ENCODE measurements at regions not wholly inside any gene's neighbourhood (a gene's known extent, or its start where the extent isn't known, plus 50 kb on each side); places are given as distances from the start of the nearest gene placed in this dataset.
A peak's percentile ranks its signal among the peaks of the same experiment; 100 is the strongest.
"Not testable (repeated sequence)": the region's sequence is repeated elsewhere in the genome, so short reads cannot be mapped to it uniquely, and the experiment has no call there.

DNA sequence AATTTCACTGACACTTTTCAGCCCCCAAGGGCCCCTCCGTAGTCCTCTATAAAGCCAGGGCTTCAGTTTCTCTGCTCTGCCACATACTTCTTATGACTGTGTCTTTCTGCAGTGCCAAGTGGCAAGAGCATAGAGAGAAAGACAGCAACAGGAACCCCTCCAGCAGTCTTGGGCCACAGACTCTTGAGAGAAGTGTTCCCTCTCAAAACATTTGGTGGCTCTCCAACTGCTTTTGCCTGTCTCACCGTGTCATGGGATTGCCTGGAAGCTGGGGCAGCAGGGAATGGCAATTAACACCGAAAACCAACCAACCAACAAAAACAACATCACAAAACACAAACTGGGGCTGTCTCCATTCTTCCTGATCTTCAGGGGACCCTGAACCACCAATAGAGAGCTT lies 73.8 kb upstream of the ELN start:
- Histone ChIP-seq H3K4me3 (no peak overlapping the region), H3K36me3 (no peaks in the 10 kb centered on the region), H3K9me3 (no peaks in the 10 kb centered on the region), H3K27me3 (no peaks in the 10 kb centered on the region)
- no peak for DNase-seq

- no peaks in the 10 kb centered on the region for H3K9me3 ChIP-seq
- H3K36me3 ChIP-seq: no peaks in the 10 kb centered on the region
- H3K27me3 ChIP-seq: no peaks in the 10 kb centered on the region
- no peak overlapping the region for H3K4me3 ChIP-seq
- DNase-seq: no peak
Observed at GRCh38 chr7:73954861-73955260, 73.1 kb upstream of the ELN start.

DNA sequence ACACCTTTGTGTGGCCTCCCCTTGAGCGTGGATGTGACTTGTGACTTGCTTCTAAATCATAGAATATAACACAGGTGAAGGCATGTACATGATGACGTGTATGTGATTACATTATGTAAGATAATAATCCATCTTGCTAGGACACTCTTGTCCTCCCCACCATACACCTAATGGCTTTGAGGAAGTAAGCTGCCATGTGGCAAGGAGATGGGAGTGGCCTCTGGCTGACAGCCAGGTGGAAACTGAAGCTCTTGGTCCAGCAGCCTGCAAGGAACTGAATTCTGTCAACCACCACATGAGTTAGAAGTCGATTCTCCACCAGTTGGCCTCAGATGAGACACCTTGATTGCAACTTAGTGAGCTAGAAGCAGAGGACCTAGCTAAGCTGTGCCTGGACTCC lies 67.4 kb upstream of the ELN start:
- no peaks in the 10 kb centered on the region for H3K36me3 ChIP-seq
- no peaks in the 10 kb centered on the region for H3K27me3 ChIP-seq
- no peak overlapping the region for H3K4me3 ChIP-seq
- no peak for DNase-seq
- peaks cover 7% of the 10 kb centered on the region; the same call in 1 of the 2 replicates for H3K9me3 ChIP-seq

DNA sequence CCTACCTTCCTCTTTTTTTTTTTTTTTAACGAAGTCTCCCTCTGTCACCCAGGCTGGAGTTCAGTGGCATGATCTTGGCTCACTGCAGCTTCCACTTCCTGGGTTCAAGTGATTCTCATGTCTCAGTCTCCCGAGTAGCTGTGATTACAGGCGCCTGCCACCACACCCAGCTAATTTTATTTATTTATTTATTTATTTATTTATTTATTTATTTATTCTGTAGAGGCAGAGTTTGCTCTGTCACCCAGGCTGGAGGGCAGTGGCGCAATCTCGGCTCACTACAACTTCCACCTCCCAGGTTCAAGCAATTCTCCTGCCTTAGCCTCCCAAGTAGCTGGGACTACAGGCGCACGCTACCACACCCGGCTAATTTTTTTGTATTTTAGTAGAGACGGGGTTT lies 66.0 kb upstream of the ELN start:
- H3K9me3 ChIP-seq, H3K4me3 ChIP-seq, H3K27me3 ChIP-seq, H3K36me3 ChIP-seq, DNase-seq: not testable (repeated sequence)

DNA sequence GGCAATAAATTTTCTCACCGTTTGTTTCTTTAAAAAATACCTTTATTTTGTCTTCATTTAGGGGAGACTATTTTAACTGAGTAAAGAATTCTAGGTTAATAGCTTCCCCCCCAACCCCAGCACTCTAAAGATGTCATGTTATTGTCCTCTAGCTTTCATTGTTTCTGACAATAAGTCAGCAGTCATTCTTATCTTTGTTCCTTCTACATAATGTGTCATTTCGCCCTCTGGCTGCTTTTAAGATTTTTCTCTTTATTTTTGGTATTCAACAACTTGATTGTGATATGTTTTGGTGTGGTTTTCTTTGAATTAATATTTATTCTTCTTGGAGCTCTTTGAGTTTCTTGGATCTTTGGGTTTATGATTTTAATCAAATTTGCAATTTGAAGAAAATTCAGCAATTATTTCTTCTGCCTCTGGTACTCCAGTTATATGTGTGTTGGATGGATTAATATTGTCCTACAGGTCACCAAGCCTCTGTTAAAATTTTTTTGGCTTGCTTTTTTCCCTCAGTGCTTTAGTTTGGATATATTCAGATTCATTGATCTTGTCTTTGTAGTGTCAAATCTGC lies 64.6 kb upstream of the ELN start:
- H3K36me3 ChIP-seq: no peaks in the 10 kb centered on the region
- H3K9me3 ChIP-seq: peaks cover 7% of the 10 kb centered on the region; the same call in 1 of the 2 replicates
- DNase-seq: no peak
- H3K4me3 ChIP-seq: no peak overlapping the region
- H3K27me3 ChIP-seq: no peaks in the 10 kb centered on the region

DNA sequence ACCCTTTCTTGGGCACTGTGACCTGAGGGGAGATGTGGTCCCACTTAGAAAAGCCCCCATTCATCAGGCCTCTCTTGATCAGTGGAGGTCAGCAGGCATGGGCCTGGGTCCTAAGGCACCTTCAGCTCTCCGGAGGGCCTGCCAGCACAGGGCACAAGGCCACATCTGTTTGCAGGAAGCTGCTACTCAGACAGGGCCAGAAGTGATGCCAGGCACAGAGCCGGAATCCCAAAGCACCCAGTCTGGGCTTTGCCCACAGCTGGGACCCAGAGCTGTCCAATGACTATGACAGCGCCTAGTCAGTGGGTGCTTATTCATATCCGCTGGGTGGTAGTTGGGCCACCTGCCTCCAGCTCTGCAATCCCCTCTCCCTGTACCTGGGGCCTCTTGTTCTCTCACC lies 63.2 kb upstream of the ELN start:
- no peaks in the 10 kb centered on the region for H3K27me3 ChIP-seq
- no peak overlapping the region for H3K4me3 ChIP-seq
- DNase-seq: no peak
- no peaks in the 10 kb centered on the region for H3K36me3 ChIP-seq
- H3K9me3 ChIP-seq: peaks cover 7% of the 10 kb centered on the region; the same call in 1 of the 2 replicates

- Histone ChIP-seq H3K4me3 (no peak overlapping the region), H3K9me3 (peaks cover 7% of the 10 kb centered on the region; the same call in 1 of the 2 replicates), H3K27me3 (no peaks in the 10 kb centered on the region), H3K36me3 (no peaks in the 10 kb centered on the region)
- no peak for DNase-seq
Observed at GRCh38 chr7:73966062-73966940, 61.7 kb upstream of the ELN start.

GRCh38 chr7:73966941-73967831 lies 60.8 kb upstream of the ELN start:
- Histone ChIP-seq H3K4me3 (no peak overlapping the region), H3K9me3 (peaks cover 7% of the 10 kb centered on the region; the same call in 1 of the 2 replicates), H3K27me3 (no peaks in the 10 kb centered on the region), H3K36me3 (no peaks in the 10 kb centered on the region)
- no peak for DNase-seq

DNA sequence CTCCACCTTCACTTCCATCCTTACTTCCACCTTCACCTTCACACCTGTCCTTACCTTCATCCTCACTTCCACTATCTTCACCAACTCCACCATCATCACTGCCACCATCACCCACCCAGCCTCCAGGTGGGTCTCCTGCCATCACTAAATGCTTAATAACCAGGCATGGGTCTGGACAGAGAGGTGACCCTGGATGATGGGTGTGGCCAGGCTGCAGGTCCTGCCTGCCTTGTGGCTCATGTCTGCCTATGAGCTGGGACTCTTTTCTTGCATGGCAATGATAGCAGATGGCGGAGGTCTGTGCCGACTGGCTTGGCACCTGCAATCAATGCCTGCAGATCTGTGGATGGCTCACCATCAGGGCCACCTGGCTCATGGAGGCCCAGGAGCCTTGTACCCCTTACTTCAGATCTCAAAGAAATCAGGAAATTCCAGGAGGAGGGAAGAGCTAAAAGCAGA lies 60.1 kb upstream of the ELN start:
- DNase-seq: no peak
- Histone ChIP-seq H3K9me3 (peaks cover 6% of the 10 kb centered on the region; the same call in 1 of the 2 replicates), H3K27me3 (no peaks in the 10 kb centered on the region), H3K4me3 (no peak overlapping the region), H3K36me3 (no peaks in the 10 kb centered on the region)

- H3K4me3 ChIP-seq: no peak overlapping the region
- no peaks in the 10 kb centered on the region for H3K36me3 ChIP-seq
- H3K9me3 ChIP-seq: peaks cover 4% of the 10 kb centered on the region; the same call in 1 of the 2 replicates
- DNase-seq: no peak
- H3K27me3 ChIP-seq: no peaks in the 10 kb centered on the region
Observed at GRCh38 chr7:73968487-73968886, 59.5 kb upstream of the ELN start.

DNA sequence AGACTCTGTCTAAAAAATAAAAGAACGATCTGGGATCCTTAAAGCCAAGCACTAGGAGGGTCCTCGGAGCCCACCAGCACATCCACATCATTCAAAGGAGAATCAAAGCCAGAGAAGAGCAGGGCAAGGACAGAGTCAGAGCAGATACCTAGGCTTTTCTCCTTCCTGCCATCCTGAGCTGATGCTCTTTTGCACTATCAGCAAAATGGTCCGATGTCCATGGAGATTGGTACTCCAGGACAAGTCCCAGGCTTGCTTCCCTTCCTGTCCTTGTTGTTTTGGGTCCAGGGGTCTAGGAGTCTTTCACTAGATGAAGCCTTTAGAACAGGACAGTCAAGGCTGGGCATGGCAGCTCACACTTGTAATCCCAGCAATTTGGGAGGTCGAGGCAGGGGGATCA lies 58.0 kb upstream of the ELN start:
- no peak for DNase-seq
- Histone ChIP-seq H3K27me3 (no peaks in the 10 kb centered on the region), H3K4me3 (no peak overlapping the region), H3K9me3 (no peaks in the 10 kb centered on the region), H3K36me3 (no peaks in the 10 kb centered on the region)

GRCh38 chr7:73970801-73971229 lies 57.2 kb upstream of the ELN start:
- H3K9me3 ChIP-seq: no peaks in the 10 kb centered on the region
- no peaks in the 10 kb centered on the region for H3K36me3 ChIP-seq
- H3K4me3 ChIP-seq: no peak overlapping the region
- DNase-seq: peak; percentile 76
- no peaks in the 10 kb centered on the region for H3K27me3 ChIP-seq

- Histone ChIP-seq H3K9me3 (no peaks in the 10 kb centered on the region), H3K4me3 (no peak overlapping the region), H3K27me3 (no peaks in the 10 kb centered on the region), H3K36me3 (no peaks in the 10 kb centered on the region)
- DNase-seq: no peak
Observed at GRCh38 chr7:73971322-73971703, 56.7 kb upstream of the ELN start.

DNA sequence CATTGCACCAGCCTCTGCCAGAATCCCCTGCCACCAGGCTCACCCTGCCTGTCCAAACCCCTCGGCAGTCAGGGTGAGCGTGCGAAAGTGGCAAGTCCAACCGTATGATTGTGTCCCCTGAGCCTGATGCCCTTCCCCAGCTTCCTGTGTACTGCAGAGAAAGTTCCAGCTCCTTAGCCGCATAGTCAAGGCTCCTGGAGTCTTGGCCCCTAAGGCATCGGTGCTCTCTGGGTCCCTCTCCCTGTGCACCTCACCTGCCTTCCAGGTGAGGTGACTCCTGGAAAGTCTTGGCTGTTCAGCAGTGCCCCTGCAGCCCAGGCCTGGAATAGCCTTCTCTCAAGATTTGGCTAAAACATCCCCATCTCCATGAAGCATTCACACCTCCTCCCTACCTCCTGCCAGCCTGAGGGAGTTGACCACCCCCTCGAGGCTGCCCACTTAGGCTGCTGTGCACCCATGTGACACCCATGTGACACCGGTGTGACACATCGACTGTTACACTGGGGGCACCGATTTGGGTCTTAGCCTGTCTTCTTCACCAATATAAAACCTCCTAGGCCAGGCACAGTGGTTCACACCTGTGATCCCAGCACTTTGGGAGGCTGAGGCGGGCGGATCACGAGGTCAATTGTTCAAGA lies 56.1 kb upstream of the ELN start:
- Histone ChIP-seq H3K4me3 (no peak overlapping the region), H3K36me3 (no peaks in the 10 kb centered on the region), H3K27me3 (no peaks in the 10 kb centered on the region), H3K9me3 (no peaks in the 10 kb centered on the region)
- DNase-seq: no peak

GRCh38 chr7:73972614-73973013 lies 55.4 kb upstream of the ELN start:
- Histone ChIP-seq H3K36me3 (no peaks in the 10 kb centered on the region), H3K4me3 (no peak overlapping the region), H3K9me3 (no peaks in the 10 kb centered on the region), H3K27me3 (no peaks in the 10 kb centered on the region)
- no peak for DNase-seq

GRCh38 chr7:73973091-73973490 lies 54.9 kb upstream of the ELN start:
- no peak overlapping the region for H3K4me3 ChIP-seq
- DNase-seq: no peak
- no peaks in the 10 kb centered on the region for H3K9me3 ChIP-seq
- H3K36me3 ChIP-seq: no peaks in the 10 kb centered on the region
- H3K27me3 ChIP-seq: no peaks in the 10 kb centered on the region

Data from MG63 (cell line).